ENCODE measurements at regions not wholly inside any gene's neighbourhood (a gene's known extent, or its start where the extent isn't known, plus 50 kb on each side); places are given as distances from the start of the nearest gene placed in this dataset.

DNA sequence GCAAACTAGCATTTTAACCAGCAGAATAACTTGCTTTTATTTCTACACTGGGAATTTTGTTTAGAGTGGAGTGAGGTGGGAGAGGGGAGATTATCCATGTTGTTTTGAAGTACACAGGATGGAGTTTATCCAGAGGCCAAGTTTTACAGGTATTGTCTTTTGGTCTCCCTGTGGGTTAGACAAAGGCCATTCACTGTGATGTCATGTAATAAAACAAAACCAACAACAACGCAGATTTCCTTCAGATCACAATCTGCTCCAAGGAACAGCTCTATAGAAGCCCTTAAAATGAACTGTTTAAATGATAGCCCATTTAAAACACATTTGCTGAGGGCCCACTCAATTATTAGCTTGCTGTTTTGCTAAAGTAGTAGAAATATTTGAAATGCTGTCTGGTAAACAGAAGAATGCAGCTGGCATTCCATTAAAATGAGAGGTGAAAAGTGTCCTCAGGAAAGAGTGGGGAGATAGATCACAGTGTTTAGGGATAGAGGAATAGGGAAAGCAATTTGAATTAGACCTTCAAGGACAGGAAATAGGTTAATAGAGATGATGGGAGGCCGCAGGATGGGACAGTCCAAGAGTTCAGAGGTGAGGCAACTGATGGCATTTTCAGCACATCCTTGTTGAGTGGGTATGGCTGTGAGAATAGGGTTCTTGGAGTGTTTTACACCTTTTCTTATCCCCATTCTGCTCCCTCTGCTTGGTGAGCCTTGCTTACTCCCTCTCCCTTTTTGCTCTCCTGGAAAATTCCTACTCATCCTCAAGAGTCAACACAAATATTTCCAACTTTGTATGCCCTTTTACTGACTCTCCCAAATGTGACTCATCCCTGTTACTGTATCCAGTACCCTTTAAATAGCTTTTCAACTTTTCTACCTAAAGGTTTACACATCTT, 140.1 kb upstream of the NR3C1 start:
- TF ChIP-seq JUND (IDR thresholded peaks at IDR 0.05; ENCODE audit: low read depth) = no peak
- DNase-seq (ENCODE audit: low read depth in 1 of 2, low spot score in 1 of 2) = peak in 1 of 2 experiments; percentile 23
- in situ Hi-C loops (cut with HindIII; ENCODE audit: low pct_unique_long_range_greater_than_20kb, low sequenced_read_pairs) = no loop called here

DNA sequence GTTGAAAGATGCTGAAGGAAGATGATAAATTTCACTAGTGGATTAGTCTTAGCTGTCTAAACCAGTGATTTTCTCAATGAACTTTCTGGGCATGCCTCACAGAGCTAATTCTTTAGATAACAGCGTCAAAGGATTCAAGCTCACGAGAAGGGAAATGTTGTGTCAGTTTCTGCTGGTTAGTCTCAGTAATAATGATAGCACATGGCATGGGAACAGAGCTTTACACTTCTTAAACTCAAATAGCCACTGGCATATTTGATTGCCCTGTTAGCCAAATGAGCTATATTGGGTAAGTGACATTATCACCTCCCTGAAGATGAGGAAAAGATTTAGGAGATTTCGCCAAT, 139.3 kb upstream of the NR3C1 start:
- no peak for DNase-seq (ENCODE audit: low read depth in 1 of 2, low spot score in 1 of 2)
- no peak for TF ChIP-seq JUND (IDR thresholded peaks at IDR 0.05; ENCODE audit: low read depth)
- in situ Hi-C loops (cut with HindIII; ENCODE audit: low pct_unique_long_range_greater_than_20kb, low sequenced_read_pairs) = no loop called here

DNA sequence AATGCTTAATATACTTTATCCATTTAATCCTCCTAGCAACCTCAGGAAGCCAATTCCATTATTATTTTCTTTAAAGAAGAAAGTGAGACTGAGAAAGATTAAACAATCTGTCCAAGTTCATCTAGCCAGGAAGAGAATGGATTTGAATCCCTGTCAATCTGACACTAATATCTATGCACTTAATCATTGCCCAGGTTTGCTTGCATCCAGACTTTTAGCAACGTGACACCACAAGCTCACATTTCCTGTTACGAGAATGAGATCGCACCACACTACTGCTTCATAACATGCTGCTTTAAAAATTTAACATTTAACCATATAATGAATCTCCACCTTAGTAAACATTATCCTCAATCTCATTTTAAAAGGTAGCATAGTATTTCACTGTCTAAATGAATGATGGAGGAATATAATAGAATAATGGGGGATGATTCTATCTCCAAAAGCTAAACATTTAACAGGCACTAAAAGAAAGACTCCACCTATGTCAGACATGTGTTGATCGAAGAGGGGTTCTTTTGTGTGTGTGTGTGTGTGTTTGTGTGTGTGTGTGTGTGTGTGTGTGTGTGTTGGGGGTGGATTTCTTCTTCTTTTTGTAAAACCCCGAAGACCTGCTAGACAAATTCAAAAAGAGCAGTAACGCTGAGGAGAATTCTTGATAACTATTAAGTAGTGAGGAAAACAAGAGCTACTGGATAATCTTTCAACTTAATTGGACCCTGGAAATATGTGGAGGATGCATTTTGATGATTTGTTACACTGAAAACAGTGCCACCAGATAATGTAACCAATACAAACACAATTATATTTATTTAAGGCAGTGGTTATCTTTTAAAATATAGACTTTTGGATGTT, 138.7 kb upstream of the NR3C1 start:
- TF ChIP-seq JUND (IDR thresholded peaks at IDR 0.05; ENCODE audit: low read depth) = no peak
- in situ Hi-C loops (cut with HindIII; ENCODE audit: low pct_unique_long_range_greater_than_20kb, low sequenced_read_pairs) = no loop called here
- no peak for DNase-seq (ENCODE audit: low read depth in 1 of 2, low spot score in 1 of 2)

DNA sequence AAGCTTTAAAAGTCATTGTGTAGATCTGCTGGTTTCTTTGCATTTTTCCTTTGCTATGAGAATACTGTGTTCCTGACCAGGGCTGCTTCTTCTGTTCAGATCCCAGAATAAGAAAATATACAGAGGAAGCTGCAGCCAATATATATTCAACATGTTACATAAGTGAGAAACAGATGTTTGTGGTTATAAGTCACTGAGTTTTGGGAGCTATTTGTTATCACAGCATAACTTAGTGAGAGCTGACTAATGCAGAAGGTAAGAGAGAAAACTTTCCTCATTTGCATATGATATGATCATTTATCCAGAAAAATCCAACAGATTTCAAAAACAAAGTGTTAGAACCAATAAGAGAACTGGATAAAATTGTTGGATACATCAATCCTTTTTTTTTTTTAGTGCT, 136.3 kb upstream of the NR3C1 start:
- no peak for TF ChIP-seq JUND (IDR thresholded peaks at IDR 0.05; ENCODE audit: low read depth)

DNA sequence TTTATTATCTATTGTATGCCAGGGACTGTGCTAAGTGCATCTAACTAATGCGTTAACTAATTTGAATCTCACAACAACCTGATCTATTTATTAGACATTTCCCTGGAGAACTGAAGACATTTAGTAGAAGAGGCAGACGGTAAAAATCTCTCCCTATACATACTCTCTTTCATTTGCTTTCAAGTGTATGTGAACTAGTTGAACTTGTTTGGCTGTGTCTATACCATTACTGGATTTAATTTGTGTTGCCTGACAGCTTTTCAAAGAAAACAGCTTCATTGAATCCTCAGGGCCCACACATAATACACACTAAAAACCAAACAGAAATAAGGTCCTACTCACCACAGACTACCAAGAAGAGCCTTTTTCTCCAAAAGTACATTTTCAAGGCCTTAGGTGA, 133.6 kb upstream of the NR3C1 start:
- TF ChIP-seq JUND (IDR thresholded peaks at IDR 0.05; ENCODE audit: low read depth) = no peak
- in situ Hi-C loops (cut with HindIII; ENCODE audit: low pct_unique_long_range_greater_than_20kb, low sequenced_read_pairs) = no loop called here
- peak; percentile 28 to 54 for DNase-seq (ENCODE audit: low read depth in 1 of 2, low spot score in 1 of 2)

More for the DNA sequence above, 136.3 kb upstream of the NR3C1 start:
- no peak for DNase-seq (ENCODE audit: low read depth in 1 of 2, low spot score in 1 of 2)
- in situ Hi-C loops (cut with HindIII; ENCODE audit: low pct_unique_long_range_greater_than_20kb, low sequenced_read_pairs) = no loop called here

DNA sequence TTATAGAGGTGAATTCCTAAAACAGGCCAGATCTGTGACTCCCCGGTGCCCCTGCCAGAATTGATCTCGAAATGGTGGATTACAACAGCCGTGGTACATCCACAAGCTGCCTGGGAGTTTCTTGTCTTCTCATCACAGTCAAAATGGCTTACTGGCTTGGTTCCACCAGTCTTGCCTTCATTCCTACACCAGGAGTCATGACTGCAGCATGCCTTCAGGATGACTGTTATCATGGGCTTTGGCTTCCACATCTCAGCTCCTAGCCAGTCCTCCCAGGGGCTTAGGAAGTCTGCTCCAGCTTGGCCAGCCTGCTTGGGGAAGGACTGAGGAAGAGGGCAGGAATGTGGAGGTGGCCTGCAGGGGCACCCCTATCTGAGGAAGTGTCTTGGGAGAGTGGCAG, 132.9 kb upstream of the NR3C1 start:
- no peak for TF ChIP-seq JUND (IDR thresholded peaks at IDR 0.05; ENCODE audit: low read depth)
- in situ Hi-C loops (cut with HindIII; ENCODE audit: low pct_unique_long_range_greater_than_20kb, low sequenced_read_pairs) = no loop called here
- peak in 1 of 2 experiments; percentile 28 for DNase-seq (ENCODE audit: low read depth in 1 of 2, low spot score in 1 of 2)

DNA sequence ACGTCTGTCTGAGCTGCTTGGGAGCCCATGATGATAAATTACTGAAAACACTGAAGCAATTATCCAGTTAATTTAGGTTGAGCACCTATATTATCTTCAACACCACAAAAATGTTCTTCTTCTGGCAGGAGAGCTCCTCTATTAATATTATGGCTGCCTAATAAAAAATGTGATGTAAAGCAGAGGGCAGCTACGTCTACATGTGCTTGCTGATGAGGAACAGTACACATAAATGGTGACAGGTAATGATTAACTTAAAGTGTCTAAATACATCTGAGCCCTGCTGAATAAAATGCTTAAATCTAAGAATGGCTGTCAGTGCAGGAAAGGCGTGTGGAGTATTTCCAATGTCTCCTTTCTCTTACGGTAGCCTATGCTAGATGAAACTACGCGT, 131.3 kb upstream of the NR3C1 start:
- TF ChIP-seq JUND (IDR thresholded peaks at IDR 0.05; ENCODE audit: low read depth) = no peak
- in situ Hi-C loops (cut with HindIII; ENCODE audit: low pct_unique_long_range_greater_than_20kb, low sequenced_read_pairs) = no loop called here
- no peak for DNase-seq (ENCODE audit: low read depth in 1 of 2, low spot score in 1 of 2)

DNA sequence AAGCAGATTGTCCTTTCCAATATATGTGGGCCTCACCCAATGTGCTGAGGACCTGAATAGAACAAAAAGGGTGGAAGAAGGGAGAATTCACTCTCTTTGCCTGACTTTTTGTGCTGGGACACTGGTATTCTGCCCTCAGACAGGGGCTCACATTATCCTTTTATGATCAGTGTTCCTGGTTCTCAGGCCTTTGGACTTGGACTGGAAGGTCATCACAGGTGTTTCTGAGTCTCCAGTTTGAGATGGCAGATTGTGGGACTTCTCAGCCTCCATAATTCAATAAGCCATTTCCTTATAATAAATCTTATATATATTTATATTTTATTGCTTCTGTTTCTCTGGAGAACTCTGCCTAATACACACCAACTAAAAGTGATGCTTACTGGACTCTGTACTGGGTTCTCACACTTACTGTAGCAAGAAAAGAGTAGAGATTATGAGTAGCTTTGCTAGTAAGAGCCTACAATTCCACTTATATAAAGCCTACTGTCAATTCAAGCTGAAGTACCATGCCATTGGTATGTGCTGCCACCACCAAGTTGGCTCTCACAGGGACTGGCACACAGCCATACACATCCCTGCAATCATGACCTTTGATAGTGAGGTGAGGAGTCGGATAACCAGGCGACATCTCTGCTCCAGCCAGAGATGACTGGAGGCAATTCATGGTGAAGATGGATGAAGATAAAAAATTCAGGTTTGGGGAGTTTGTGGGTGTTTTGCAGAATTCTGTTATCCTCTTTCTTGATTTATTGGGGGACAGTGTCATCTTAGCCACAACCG, 130.7 kb upstream of the NR3C1 start:
- no peak for DNase-seq (ENCODE audit: low read depth in 1 of 2, low spot score in 1 of 2)
- in situ Hi-C loops (cut with HindIII; ENCODE audit: low pct_unique_long_range_greater_than_20kb, low sequenced_read_pairs) = no loop called here
- TF ChIP-seq JUND (IDR thresholded peaks at IDR 0.05; ENCODE audit: low read depth) = no peak

DNA sequence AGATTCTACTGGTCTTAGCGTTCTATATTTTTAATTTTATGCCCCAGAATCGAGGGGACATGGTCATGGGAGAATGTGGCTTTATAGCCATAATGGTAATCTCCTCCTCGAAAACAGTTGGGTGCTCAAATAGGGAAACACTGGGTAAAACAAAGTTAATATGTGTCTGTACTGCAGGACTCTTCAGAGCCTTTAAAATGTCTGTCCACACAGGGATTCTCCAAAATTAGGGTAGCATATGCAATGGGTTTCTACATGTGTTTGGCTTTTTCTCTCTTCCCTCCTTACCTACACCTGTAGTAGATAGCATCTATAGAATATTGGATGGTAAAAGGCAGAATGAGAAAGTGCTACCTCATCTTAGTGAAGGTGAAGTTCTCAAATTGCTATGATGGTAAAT, 130.0 kb upstream of the NR3C1 start:
- TF ChIP-seq JUND (IDR thresholded peaks at IDR 0.05; ENCODE audit: low read depth) = no peak
- DNase-seq (ENCODE audit: low read depth in 1 of 2, low spot score in 1 of 2) = no peak
- in situ Hi-C loops (cut with HindIII; ENCODE audit: low pct_unique_long_range_greater_than_20kb, low sequenced_read_pairs) = no loop called here

DNA sequence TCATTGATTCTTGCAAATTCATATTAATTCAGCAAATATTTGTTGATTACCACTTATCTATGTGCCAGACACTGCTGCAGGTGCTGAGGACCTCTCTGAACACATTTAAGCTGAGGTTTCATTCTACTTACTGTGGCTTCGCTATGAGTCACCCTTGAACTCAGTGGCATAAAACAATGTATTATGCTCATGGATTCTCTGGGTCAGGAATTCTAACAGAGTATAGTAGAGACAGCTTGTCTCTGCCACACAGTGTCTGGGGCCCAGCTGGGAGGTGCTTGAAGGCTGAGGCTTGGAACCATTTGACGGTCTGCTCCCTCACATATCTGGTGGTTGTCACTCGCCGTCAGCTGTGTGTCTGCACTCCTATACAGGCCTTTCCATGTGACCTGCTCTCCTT, 124.3 kb upstream of the NR3C1 start:
- no peak for DNase-seq (ENCODE audit: low read depth in 1 of 2, low spot score in 1 of 2)
- in situ Hi-C loops (cut with HindIII; ENCODE audit: low pct_unique_long_range_greater_than_20kb, low sequenced_read_pairs) = no loop called here
- no peak for TF ChIP-seq JUND (IDR thresholded peaks at IDR 0.05; ENCODE audit: low read depth)

DNA sequence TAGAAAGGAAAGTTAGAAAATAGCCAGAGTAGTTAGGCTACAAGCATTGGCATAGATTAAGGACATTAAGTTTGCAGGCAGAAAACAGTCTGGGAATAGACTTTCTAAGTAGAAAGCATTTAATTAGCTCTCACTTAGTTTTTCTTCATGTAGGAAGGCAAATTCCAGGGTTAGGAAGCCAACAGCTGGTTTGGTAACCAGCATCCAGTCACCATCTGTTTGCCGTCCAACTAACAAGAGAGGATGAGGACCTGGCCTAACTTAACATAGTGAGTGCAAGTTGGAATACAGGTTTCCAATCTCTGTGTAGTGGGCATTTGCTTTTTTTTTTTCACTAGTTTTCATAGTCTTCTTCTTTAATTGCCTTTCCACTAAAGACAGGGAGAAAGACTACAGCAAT, 121.7 kb upstream of the NR3C1 start:
- no peak for DNase-seq (ENCODE audit: low read depth in 1 of 2, low spot score in 1 of 2)
- TF ChIP-seq JUND (IDR thresholded peaks at IDR 0.05; ENCODE audit: low read depth) = no peak
- in situ Hi-C loops (cut with HindIII; ENCODE audit: low pct_unique_long_range_greater_than_20kb, low sequenced_read_pairs) = no loop called here

DNA sequence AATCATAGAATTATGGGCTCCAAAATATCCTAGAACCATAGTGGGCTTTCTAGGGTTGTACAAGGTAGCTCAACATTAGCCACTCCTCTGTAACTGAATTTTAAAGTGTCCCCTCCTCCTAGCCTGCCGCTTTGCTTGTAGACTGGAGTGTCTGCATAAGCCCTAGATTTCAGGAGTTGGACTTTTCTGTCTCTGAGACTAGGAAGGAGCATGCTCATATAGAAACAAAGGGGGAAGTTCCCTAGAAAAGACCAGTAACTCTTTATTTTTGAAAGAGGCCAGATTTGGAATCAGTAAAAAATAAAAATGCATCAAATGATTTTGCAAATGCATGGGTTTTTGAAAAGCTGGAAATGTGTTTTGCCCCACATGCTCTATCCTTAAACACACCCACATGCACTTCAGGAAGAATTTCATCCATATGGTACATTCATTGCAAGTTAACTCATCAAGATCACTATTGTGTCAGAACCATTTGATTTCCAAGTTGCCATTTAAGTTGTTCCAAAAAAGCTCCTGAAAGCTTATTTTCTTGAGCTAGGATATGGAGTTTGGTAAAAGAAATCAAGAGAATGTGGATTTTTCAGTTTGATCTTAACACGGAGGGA, 121.0 kb upstream of the NR3C1 start:
- in situ Hi-C loops (cut with HindIII; ENCODE audit: low pct_unique_long_range_greater_than_20kb, low sequenced_read_pairs) = no loop called here
- DNase-seq (ENCODE audit: low read depth in 1 of 2, low spot score in 1 of 2) = no peak
- TF ChIP-seq JUND (IDR thresholded peaks at IDR 0.05; ENCODE audit: low read depth) = no peak
